ENCODE measurements at regions not wholly inside any gene's neighbourhood (a gene's known extent, or its start where the extent isn't known, plus 50 kb on each side); places are given as distances from the start of the nearest gene placed in this dataset.

- TF ChIP-seq CTCF (IDR thresholded peaks at IDR 0.05; ENCODE audit: low read depth, low read length, poor library complexity, severe bottlenecking) (no peak), EZH2phosphoT487 (IDR thresholded peaks at IDR 0.05; ENCODE audit: borderline replicate concordance, low read length) (no peak)
These were observed 706.5 kb upstream of the FAM98A start for GRCh38 chr2:34305587-34305986.
